A549 (cell line): ENCODE measurements at regions not wholly inside any gene's neighbourhood (a gene's known extent, or its start where the extent isn't known, plus 50 kb on each side); places are given as distances from the start of the nearest gene placed in this dataset.

Experiments used
- ATAC-seq, 2 experiments: fragments of 200-7000 bp in 1 of 2; fragments of >200 bp in 1 of 2; cut with Nextera tagmentation in 1 of 2; cut with Tn5 transposase in 1 of 2; 3 replicates each; pipeline versions ENCODE4 v1.8.0 to v1.9.1; 2018 to 2020; ENCODE audit warnings: mild to moderate bottlenecking in 1 of 2, moderate library complexity in 1 of 2
- CTCF ChIA-PET: fragments of 300-600 bp; sonication (Branson Sonifier 250); formaldehyde crosslinking; extraction: SDS; loops from one replicate; lab custom pipeline; 2021; ENCODE audit warnings: antibody characterized with exemption, inconsistent platforms; lab: Yijun Ruan, JAX
- POLR2A ChIA-PET: fragments of 350-600 bp; formaldehyde crosslinking; extraction: SDS; loops from one replicate; lab custom pipeline; 2021; ENCODE audit warnings: antibody characterized with exemption, inconsistent platforms; lab: Yijun Ruan, JAX
- DNase-seq, 2 experiments: peaks; one replicate each; pipeline versions ENCODE4 v3.0.0 to v3.0.0-alpha.2; 2011 to 2016; ENCODE audit warnings: low read depth in 1 of 2, low spot score in 1 of 2
- FAIRE-seq: peaks from 2 replicates; lab custom pipeline; 2011; peaks lifted over from hg19 to GRCh38; lab: Jason Lieb, UNC
- H3K27ac ChIP-seq, 2 experiments: fragments of >200 bp; sonication (Bioruptor Twin); formaldehyde crosslinking; 3 replicates each; pipeline ENCODE4 v1.5.1; 2016 to 2017
- H3K4me1 ChIP-seq: fragments of >200 bp; sonication (Bioruptor Twin); formaldehyde crosslinking; 3 replicates; pipeline ENCODE4 v1.6.1; 2016
- H3K4me2 ChIP-seq: fragments of >200 bp; sonication (Bioruptor Twin); formaldehyde crosslinking; 3 replicates; pipeline ENCODE4 v1.6.1; 2016
- H3K4me3 ChIP-seq: fragments of >200 bp; sonication (Bioruptor Twin); formaldehyde crosslinking; 3 replicates; pipeline ENCODE4 v1.5.1; 2016
- H3K9me3 ChIP-seq: fragments of >200 bp; sonication (Bioruptor Twin); formaldehyde crosslinking; 3 replicates; pipeline ENCODE4 v1.6.1; 2016
- FOSL2 ChIP-seq, 2 experiments: fragments of 450-650 bp in 1 of 2; fragments of >200 bp in 1 of 2; sonication (Bioruptor Twin) in 1 of 2; formaldehyde crosslinking; IDR thresholded peaks; 2 replicates each; pipeline versions ENCODE4 v1.5.0 to v1.6.1; 2016 to 2020; ENCODE audit warnings: mild to moderate bottlenecking in 1 of 2, moderate library complexity in 1 of 2
- GATA3 ChIP-seq: IDR thresholded peaks from 2 replicates; pipeline ENCODE4 v1.6.1; 2012; ENCODE audit warnings: borderline replicate concordance
- HOXB13 ChIP-seq: fragments of 250-450 bp; sonication (Bioruptor Pico); IDR thresholded peaks from 2 replicates; pipeline ENCODE4 v1.5.0; 2020; ENCODE audit warnings: low read depth, mild to moderate bottlenecking, moderate library complexity
- HOXB5 ChIP-seq: fragments of 250-450 bp; sonication (Bioruptor Pico); IDR thresholded peaks from 2 replicates; pipeline ENCODE4 v1.5.0; 2020; ENCODE audit warnings: mild to moderate bottlenecking, moderate library complexity
- NFE2L2 ChIP-seq: fragments of 150-350 bp; conservative IDR thresholded peaks from 2 replicates; pipeline ENCODE4 v1.6.1; 2014; ENCODE audit warnings: low read length
- NR3C1 ChIP-seq: fragments of >200 bp; sonication (Bioruptor Twin); formaldehyde crosslinking; IDR thresholded peaks from 3 replicates; pipeline ENCODE4 v1.6.1; 2017
- POLR2AphosphoS2 ChIP-seq: conservative IDR thresholded peaks from 2 replicates; pipeline ENCODE4 v1.6.1; 2012; ENCODE audit warnings: low read length, improper control_type of control experiment, inconsistent platforms
- RCOR1 ChIP-seq: fragments of 150-350 bp; IDR thresholded peaks from 2 replicates; pipeline ENCODE4 v1.6.1; 2014; ENCODE audit warnings: antibody characterized with exemption, low read length, low read depth
- RNF2 ChIP-seq: fragments of 200-600 bp; sonication (generic); IDR thresholded peaks from 2 replicates; pipeline ENCODE4 v1.6.1; 2016; ENCODE audit warnings: low read depth, mild to moderate bottlenecking, antibody characterized with exemption, moderate library complexity, borderline replicate concordance
- SMC3 ChIP-seq: fragments of >200 bp; sonication (Bioruptor Twin); formaldehyde crosslinking; IDR thresholded peaks from 3 replicates; pipeline ENCODE4 v1.6.1; 2018; ENCODE audit warnings: inconsistent platforms
- SREBF2 ChIP-seq: fragments of 450-650 bp; IDR thresholded peaks from 2 replicates; pipeline ENCODE4 v1.6.1; 2014; ENCODE audit warnings: mild to moderate bottlenecking, moderate library complexity
- ZC3H11A ChIP-seq: fragments of 450-650 bp; IDR thresholded peaks from 2 replicates; pipeline ENCODE4 v1.6.1; 2014; ENCODE audit warnings: antibody characterized with exemption, mild to moderate bottlenecking
- ZSCAN20 ChIP-seq: fragments of 250-450 bp; sonication (Bioruptor Pico); IDR thresholded peaks from 2 replicates; pipeline ENCODE4 v1.8.0; 2022; ENCODE audit warnings: mild to moderate bottlenecking, moderate library complexity
- WGBS: methylation state at CpG from one replicate; pipeline ENCODE4 v1.1.6; 2017; ENCODE audit errors: missing lambda C conversion rate; 5-methylcytosine and 5-hydroxymethylcytosine counted together
- TF ChIP-seq, protein P1 (sequence below): IDR thresholded peaks from 2 replicates; pipeline ENCODE4 v1.6.1; 2012
- TF ChIP-seq, protein P2 (sequence below): fragments of >200 bp; sonication (Bioruptor Twin); formaldehyde crosslinking; IDR thresholded peaks from 3 replicates; pipeline ENCODE4 v1.6.1; 2016
- TF ChIP-seq, protein P3 (sequence below): fragments of 250-450 bp; sonication (Bioruptor Pico); IDR thresholded peaks from 2 replicates; pipeline ENCODE4 v1.5.0; 2020; ENCODE audit warnings: low read depth, mild to moderate bottlenecking, moderate library complexity

DNA sequence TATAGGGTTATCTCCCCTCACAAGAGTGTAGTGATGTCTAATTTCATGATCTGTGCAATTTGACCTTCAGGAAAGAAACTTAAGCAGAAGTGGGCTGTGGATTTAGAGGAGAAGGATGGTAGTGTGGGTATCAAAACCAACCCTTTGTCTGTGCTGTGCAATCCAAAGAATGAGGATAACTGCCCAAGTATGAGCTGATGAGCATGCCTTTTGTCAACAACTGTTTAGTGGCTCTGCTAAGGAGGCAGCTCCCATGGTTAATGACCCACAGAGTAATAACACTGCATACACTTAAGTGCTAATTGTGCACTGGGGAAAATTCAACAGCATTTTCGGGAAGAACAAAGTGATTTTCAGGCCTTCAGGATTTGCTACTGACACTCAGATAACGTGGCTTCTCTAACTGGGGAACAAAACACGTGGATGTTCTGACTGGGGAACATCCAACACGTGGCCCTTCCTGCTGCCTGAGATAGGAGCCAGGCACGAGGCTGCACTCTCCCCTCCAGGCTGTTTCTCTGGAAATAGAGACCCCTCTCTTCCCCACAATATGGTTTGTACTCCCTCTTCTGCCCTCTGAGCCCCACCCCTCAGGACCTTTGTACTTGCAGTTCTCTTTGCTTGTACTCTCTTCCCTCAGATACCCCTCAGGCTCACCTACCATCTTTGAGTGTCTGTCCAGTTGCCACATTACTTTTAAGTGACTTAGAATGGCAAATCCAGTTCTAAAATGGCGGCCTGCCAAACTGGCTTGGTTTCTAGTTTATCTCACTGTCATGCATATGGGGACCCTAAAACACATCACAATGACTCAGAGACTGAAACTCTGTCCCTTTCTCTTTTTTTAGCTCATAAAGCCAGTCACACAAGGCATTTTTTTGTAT is 234.9 kb upstream of the POU2AF2 start:
- FAIRE-seq: no peak
- WGBS: 2% methylated on average over 6 of the region's 6 CpGs
- H3K9me3 ChIP-seq: no peaks in the 10 kb centered on the region
- no peak overlapping the region for H3K4me2 ChIP-seq
- DNase-seq: no peak
- ChIA-PET CTCF (interaction anchor here (0.6 kb wide), 1 partner anchor 77 kb away, joined by 3 read pairs; no protein-coding TSS in a partner anchor), POLR2A (no interaction called here)
- ATAC-seq: no peak
- no peak for TF ChIP-seq GATA3
- no peaks in the 10 kb centered on the region for H3K4me1 ChIP-seq
- H3K4me3 ChIP-seq: no peak overlapping the region
- no peak overlapping the region for H3K27ac ChIP-seq

DNA sequence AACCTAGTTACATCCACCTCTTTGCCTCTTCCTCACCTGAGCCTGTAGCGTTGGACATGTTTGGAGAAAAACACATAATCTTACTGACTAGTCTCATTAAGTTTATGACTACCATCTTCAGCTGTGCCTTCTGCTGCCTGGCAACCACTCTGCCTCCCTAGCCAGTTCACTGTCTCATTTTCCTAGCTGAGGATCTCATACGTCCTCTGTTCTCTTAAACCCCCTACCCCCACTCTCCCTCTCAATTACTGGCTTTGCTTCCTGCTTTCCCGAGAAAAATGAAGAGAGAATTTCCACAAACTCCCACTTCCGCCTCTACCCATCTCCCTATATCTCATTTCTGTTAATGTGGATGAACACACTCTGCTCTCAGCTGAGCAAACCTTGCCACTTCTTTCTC is 239.3 kb upstream of the POU2AF2 start:
- no peak overlapping the region for H3K4me3 ChIP-seq
- no peak overlapping the region for H3K4me2 ChIP-seq
- DNase-seq: no peak
- no peaks in the 10 kb centered on the region for H3K4me1 ChIP-seq
- ChIA-PET POLR2A (no interaction called here), CTCF (no interaction called here)
- FAIRE-seq: no peak
- no peaks in the 10 kb centered on the region for H3K9me3 ChIP-seq
- no peak overlapping the region for H3K27ac ChIP-seq
- ATAC-seq: no peak
- TF ChIP-seq, protein P1, sequence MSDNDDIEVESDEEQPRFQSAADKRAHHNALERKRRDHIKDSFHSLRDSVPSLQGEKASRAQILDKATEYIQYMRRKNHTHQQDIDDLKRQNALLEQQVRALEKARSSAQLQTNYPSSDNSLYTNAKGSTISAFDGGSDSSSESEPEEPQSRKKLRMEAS: no peak
- TF ChIP-seq SREBF2 (no peak), HOXB5 (CRISPR knock-in tag) (no peak), HOXB13 (CRISPR knock-in tag) (no peak), FOSL2 (IDR thresholded peaks at IDR 0.05) (no peak), FOSL2 (CRISPR knock-in tag; IDR thresholded peaks at IDR 0.05) (no peak), RCOR1 (no peak), NR3C1 (no peak), NFE2L2 (no peak)
- TF ChIP-seq, protein P2, sequence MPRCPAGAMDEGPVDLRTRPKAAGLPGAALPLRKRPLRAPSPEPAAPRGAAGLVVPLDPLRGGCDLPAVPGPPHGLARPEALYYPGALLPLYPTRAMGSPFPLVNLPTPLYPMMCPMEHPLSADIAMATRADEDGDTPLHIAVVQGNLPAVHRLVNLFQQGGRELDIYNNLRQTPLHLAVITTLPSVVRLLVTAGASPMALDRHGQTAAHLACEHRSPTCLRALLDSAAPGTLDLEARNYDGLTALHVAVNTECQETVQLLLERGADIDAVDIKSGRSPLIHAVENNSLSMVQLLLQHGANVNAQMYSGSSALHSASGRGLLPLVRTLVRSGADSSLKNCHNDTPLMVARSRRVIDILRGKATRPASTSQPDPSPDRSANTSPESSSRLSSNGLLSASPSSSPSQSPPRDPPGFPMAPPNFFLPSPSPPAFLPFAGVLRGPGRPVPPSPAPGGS: no peak
- 7% methylated on average over 4 of the region's 4 CpGs for WGBS

DNA sequence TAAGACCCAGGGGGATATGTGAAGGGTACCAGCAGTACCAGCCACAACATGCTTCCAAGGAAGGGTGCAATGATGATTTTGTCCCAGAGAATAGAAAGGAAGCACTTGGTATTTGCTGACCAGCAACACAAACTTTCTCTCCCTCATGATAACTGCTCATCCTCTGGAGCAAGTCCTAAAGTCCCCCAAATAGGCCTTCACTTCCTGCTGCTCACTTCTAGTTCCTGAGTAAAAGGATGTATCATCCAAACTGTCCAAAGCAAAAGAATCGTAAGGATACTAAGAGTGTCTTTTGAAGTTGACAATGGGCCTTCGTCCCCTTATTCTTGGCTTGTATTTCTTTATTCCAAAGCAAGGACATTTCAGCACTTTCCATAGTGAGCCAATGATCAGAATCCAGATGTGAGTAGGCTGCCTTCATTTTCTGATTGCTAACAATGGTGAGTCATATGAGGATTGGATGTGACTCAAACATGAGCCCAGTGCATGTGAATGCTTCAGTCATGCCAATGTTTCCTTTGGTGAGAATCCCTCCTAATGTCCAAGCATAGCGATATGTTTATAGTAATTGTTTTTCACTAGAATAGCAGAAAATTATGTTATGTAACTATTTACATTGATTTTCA is 243.4 kb upstream of the POU2AF2 start:
- DNase-seq: no peak
- H3K4me3 ChIP-seq: no peak overlapping the region
- no peaks in the 10 kb centered on the region for H3K4me1 ChIP-seq
- TF ChIP-seq ZC3H11A (no peak), POLR2AphosphoS2 (no peak), ZSCAN20 (CRISPR knock-in tag) (no peak)
- TF ChIP-seq, protein P3, sequence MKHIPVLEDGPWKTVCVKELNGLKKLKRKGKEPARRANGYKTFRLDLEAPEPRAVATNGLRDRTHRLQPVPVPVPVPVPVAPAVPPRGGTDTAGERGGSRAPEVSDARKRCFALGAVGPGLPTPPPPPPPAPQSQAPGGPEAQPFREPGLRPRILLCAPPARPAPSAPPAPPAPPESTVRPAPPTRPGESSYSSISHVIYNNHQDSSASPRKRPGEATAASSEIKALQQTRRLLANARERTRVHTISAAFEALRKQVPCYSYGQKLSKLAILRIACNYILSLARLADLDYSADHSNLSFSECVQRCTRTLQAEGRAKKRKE (CRISPR knock-in tag): no peak
- TF ChIP-seq, protein P1: no peak
- ATAC-seq: no peak
- H3K27ac ChIP-seq: no peak overlapping the region
- POLR2A ChIA-PET: no interaction called here
- FAIRE-seq: no peak
- CTCF ChIA-PET: no interaction called here
- WGBS: 29% methylated on average over 3 of the region's 3 CpGs
- H3K4me2 ChIP-seq: no peak overlapping the region
- no peaks in the 10 kb centered on the region for H3K9me3 ChIP-seq

DNA sequence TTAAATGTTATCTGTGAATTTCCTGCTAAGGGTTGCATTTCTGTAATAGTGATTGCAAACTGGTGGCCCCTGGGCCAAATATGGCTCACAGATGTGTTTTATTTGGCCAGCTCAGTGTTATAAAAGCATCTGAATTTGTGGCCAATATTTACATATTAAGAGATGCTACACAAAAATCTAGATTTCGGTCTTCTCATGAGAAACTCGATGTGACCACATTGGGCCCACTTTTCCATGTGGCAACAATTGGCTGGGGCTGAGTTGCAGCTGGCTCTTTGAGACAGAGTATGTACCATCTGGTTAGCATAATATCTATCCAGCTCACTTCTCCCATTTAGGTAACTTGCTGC is 244.5 kb upstream of the POU2AF2 start:
- no peak for FAIRE-seq
- no peaks in the 10 kb centered on the region for H3K4me1 ChIP-seq
- WGBS: 4% methylated on average over 2 of the region's 2 CpGs
- no peak overlapping the region for H3K4me3 ChIP-seq
- no peak for DNase-seq
- no peak for TF ChIP-seq POLR2AphosphoS2
- TF ChIP-seq RNF2: no peak
- TF ChIP-seq SMC3: no peak
- ChIA-PET POLR2A (no interaction called here), CTCF (no interaction called here)
- H3K4me2 ChIP-seq: no peak overlapping the region
- H3K9me3 ChIP-seq: no peaks in the 10 kb centered on the region
- no peak overlapping the region for H3K27ac ChIP-seq
- ATAC-seq: no peak
